CD14-positive monocyte (primary cell): ENCODE measurements at regions not wholly inside any gene's neighbourhood (a gene's known extent, or its start where the extent isn't known, plus 50 kb on each side); places are given as distances from the start of the nearest gene placed in this dataset.

Experiments used
- DNase-seq, 3 donors: peaks; one replicate each; pipeline ENCODE4 v3.0.0-alpha.2; 2011 to 2022
- H2AFZ ChIP-seq: 2 replicates; pipeline ENCODE4 v1.6.0; 2012; ENCODE audit warnings: mild to moderate bottlenecking, low read depth, low read length, inconsistent platforms; ENCODE audit not compliant: insufficient read depth, poor library complexity, severe bottlenecking
- H3K27ac ChIP-seq, 2 donors: 1 replicate in 1 of 2; 2 replicates in 1 of 2; pipeline ENCODE4 v1.5.1; 2012 to 2013; ENCODE audit warnings: low read length in 2 of 2, control low read depth in 1 of 2, inconsistent platforms in 1 of 2, low read depth in 1 of 2, mild to moderate bottlenecking in 1 of 2
- H3K27me3 ChIP-seq, 2 donors: one replicate each; pipeline versions ENCODE4 v1.6.0 to v1.6.1; 2011 to 2013; ENCODE audit warnings: low read length in 2 of 2; ENCODE audit not compliant: control insufficient read depth in 2 of 2, insufficient read depth in 2 of 2
- H3K36me3 ChIP-seq, 2 donors: replicated peaks in 1 of 2; 1 replicate in 1 of 2; 2 replicates in 1 of 2; pipeline versions ENCODE4 v1.5.1 to v1.6.1; 2012 to 2013; ENCODE audit warnings: low read length in 2 of 2, control low read depth in 1 of 2, inconsistent platforms in 1 of 2, mild to moderate bottlenecking in 1 of 2; ENCODE audit not compliant: insufficient read depth in 2 of 2, control insufficient read depth in 1 of 2
- H3K4me1 ChIP-seq, 2 donors: 1 replicate in 1 of 2; 2 replicates in 1 of 2; pipeline versions ENCODE4 v1.5.1 to v1.6.1; 2012 to 2013; ENCODE audit warnings: low read length in 2 of 2, control low read depth in 1 of 2, inconsistent platforms in 1 of 2, mild to moderate bottlenecking in 1 of 2, moderate library complexity in 1 of 2; ENCODE audit not compliant: insufficient read depth in 2 of 2, control insufficient read depth in 1 of 2
- H3K4me2 ChIP-seq: replicated peaks from 2 replicates; pipeline ENCODE3; 2012; ENCODE audit warnings: low read length, moderate library complexity, mild to moderate bottlenecking; ENCODE audit not compliant: poor library complexity, severe bottlenecking; ENCODE audit errors: extremely low read depth
- H3K4me3 ChIP-seq, 3 experiments: fragments of 200-600 bp in 1 of 3; sonication (generic) in 1 of 3; replicated peaks in 1 of 3; 1 replicate in 2 of 3; 2 replicates in 1 of 3; pipeline ENCODE4 v1.5.1; 2011 to 2013; ENCODE audit warnings: low read length in 3 of 3, mild to moderate bottlenecking in 3 of 3, control low read depth in 2 of 3, low read depth in 2 of 3, inconsistent platforms in 1 of 3, moderate library complexity in 1 of 3
- H3K79me2 ChIP-seq: 2 replicates; pipeline ENCODE4 v1.6.0; 2012; ENCODE audit warnings: mild to moderate bottlenecking, control low read depth, inconsistent platforms, low read length, moderate library complexity; ENCODE audit not compliant: insufficient read depth
- H3K9ac ChIP-seq: 2 replicates; pipeline ENCODE4 v1.6.0; 2017; ENCODE audit warnings: low read length, mild to moderate bottlenecking; ENCODE audit not compliant: insufficient read depth, poor library complexity, severe bottlenecking
- H3K9me3 ChIP-seq, 2 donors: replicated peaks in 1 of 2; 1 replicate in 1 of 2; 2 replicates in 1 of 2; pipeline versions ENCODE4 v1.5.1 to v1.6.1; 2012 to 2013; ENCODE audit warnings: low read length in 2 of 2, control low read depth in 1 of 2; ENCODE audit not compliant: control insufficient read depth in 1 of 2, insufficient read depth in 1 of 2
- H4K20me1 ChIP-seq: 2 replicates; pipeline ENCODE4 v1.6.0; 2012; ENCODE audit warnings: mild to moderate bottlenecking, low read length, control low read depth, moderate library complexity; ENCODE audit not compliant: insufficient read depth
- H3K27ac Mint-ChIP-seq, 7 donors: one replicate each; pipeline ENCODE4 v1.8.0; 2020; ENCODE audit warnings: mild to moderate bottlenecking in 7 of 7, mixed read lengths in 7 of 7, moderate library complexity in 6 of 7, inconsistent platforms in 2 of 7
- H3K27me3 Mint-ChIP-seq, 3 donors: one replicate each; pipeline ENCODE4 v1.8.0; 2021 to 2022; ENCODE audit warnings: low read depth in 3 of 3, mild to moderate bottlenecking in 3 of 3, mixed read lengths in 3 of 3, moderate library complexity in 3 of 3, inconsistent platforms in 1 of 3
- H3K36me3 Mint-ChIP-seq, 2 donors: one replicate each; pipeline ENCODE4 v1.8.0; 2020; ENCODE audit warnings: mixed read lengths in 2 of 2, inconsistent platforms in 1 of 2, mild to moderate bottlenecking in 1 of 2
- H3K4me1 Mint-ChIP-seq: one replicate; pipeline ENCODE4 v1.8.0; 2020; ENCODE audit warnings: mild to moderate bottlenecking, mixed read lengths
- H3K4me3 Mint-ChIP-seq, 2 donors: one replicate each; pipeline ENCODE4 v1.8.0; 2020; ENCODE audit warnings: mild to moderate bottlenecking in 2 of 2, mixed read lengths in 2 of 2, moderate library complexity in 1 of 2
- H3K9me3 Mint-ChIP-seq, 7 donors: one replicate each; pipeline ENCODE4 v1.8.0; 2020 to 2022; ENCODE audit warnings: mixed read lengths in 7 of 7, mild to moderate bottlenecking in 6 of 7, moderate library complexity in 6 of 7, inconsistent platforms in 2 of 7
- WGBS: methylation state at CpG from one replicate; pipeline ENCODE4 v1.1.5; 2013; ENCODE audit warnings: missing lambda C conversion rate; ENCODE audit not compliant: insufficient coverage; 5-methylcytosine and 5-hydroxymethylcytosine counted together
- intact Hi-C, 2 donors: fragments of 100-400 bp; cut with micrococcal nuclease; formaldehyde crosslinking; loops; one replicate each; pipeline versions ENCODE4 v1.15.0 to v1.15.1; 2023
- TF ChIP-seq, protein P1 (sequence below): fragments of 200-600 bp; IDR thresholded peaks from one replicate; pipeline ENCODE4 v1.8.0; 2022; ENCODE audit warnings: antibody characterized with exemption, mild to moderate bottlenecking

DNA sequence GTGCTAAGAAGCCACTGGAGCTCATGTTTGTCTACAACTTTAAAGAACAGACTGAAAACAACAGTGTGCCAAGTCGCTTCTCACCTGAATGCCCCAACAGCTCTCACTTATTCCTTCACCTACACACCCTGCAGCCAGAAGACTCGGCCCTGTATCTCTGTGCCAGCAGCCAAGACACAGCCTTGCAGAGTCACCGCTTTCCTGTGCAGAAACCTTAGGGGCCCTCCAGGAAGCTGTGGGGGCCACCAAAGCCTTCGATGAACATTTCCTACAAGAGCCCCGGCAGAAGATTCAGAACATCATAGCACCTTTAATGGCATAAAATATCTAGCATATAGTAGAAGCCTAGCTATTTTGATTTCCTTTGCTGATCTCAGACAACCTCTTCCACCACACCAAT, 88.0 kb upstream of the PRSS58 start:
- no peak overlapping the region for H3K4me3 Mint-ChIP-seq
- H3K4me1 Mint-ChIP-seq: peaks cover 2% of the 10 kb centered on the region
- Histone ChIP-seq H2AFZ (no peak overlapping the region), H3K36me3 (no peaks in the 10 kb centered on the region), H3K9me3 (no peaks in the 10 kb centered on the region), H3K79me2 (no peaks in the 10 kb centered on the region), H3K4me1 (no peaks in the 10 kb centered on the region), H4K20me1 (no peaks in the 10 kb centered on the region), H3K9ac (no peak overlapping the region), H3K4me3 (no peak overlapping the region), H3K4me2 (no peak overlapping the region), H3K27me3 (no peaks in the 10 kb centered on the region), H3K27ac (no peak overlapping the region)
- no peaks in the 10 kb centered on the region for H3K36me3 Mint-ChIP-seq
- TF ChIP-seq, protein P1, sequence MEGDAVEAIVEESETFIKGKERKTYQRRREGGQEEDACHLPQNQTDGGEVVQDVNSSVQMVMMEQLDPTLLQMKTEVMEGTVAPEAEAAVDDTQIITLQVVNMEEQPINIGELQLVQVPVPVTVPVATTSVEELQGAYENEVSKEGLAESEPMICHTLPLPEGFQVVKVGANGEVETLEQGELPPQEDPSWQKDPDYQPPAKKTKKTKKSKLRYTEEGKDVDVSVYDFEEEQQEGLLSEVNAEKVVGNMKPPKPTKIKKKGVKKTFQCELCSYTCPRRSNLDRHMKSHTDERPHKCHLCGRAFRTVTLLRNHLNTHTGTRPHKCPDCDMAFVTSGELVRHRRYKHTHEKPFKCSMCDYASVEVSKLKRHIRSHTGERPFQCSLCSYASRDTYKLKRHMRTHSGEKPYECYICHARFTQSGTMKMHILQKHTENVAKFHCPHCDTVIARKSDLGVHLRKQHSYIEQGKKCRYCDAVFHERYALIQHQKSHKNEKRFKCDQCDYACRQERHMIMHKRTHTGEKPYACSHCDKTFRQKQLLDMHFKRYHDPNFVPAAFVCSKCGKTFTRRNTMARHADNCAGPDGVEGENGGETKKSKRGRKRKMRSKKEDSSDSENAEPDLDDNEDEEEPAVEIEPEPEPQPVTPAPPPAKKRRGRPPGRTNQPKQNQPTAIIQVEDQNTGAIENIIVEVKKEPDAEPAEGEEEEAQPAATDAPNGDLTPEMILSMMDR: no peak
- DNase-seq: no peak
- H3K27ac Mint-ChIP-seq: no peak overlapping the region
- 28% methylated on average over 3 of the region's 5 CpGs for WGBS
- peaks cover 0 to 2% (median 0%) of the 10 kb centered on the region in 3 donors for H3K27me3 Mint-ChIP-seq
- no peaks in the 10 kb centered on the region for H3K9me3 Mint-ChIP-seq
- intact Hi-C loops: loop anchor here in 1 of 2 donors (2.0 kb wide), 1 partner anchor 37 kb away; no protein-coding TSS in a partner anchor

DNA sequence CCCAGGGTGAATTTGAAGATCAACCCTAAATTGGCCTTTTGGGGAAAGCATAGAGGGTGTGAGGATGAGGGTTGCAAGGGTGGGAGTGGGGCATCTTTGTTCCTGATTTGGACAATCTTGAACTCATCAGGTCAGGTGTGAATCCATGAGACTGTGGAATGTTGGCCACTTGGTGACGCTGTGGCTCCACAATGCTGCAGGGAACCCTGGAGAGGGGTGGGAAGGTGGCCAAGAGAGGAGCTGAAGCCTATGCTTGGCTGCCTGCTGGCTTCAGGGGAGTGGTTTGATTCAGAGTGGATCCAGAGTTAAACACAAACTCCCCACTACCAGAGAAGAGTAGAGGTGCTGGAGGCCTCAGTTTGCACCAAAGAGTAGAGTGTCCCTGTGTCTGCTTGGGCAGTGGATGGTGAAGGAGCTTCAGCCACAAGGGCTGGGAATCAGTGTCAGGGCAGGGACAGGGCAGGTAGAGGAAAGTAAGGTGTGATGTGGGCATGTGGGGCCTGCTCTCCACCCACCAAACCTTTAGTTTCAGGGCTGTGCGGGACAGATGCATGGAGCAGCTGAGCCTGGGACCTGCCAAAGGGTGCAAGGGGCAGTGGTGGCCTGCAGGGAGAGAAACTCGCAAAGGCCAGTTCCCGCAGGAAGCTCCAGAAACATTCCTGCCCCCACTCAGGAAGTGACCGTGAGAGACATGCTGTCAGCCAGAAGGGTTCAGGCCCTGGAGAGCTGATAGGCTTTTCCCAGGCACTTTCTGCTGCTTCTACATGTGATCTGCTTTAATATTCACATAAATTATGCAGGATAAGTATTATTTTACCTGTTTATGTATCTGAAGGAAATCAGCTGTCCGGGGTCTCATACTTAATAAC, 81.0 kb upstream of the PRSS58 start:
- no peak overlapping the region for H3K27ac ChIP-seq
- no peaks in the 10 kb centered on the region for H3K4me1 ChIP-seq
- no peak overlapping the region for H3K4me3 ChIP-seq
- no peaks in the 10 kb centered on the region for H4K20me1 ChIP-seq
- intact Hi-C loops: no loop called here
- no peak overlapping the region for H3K9ac ChIP-seq
- H3K4me2 ChIP-seq: no peak overlapping the region
- Mint-ChIP-seq H3K27me3 (peaks cover 0 to 5% (median 2%) of the 10 kb centered on the region in 3 donors), H3K9me3 (no peaks in the 10 kb centered on the region), H3K36me3 (no peaks in the 10 kb centered on the region), H3K27ac (no peak overlapping the region), H3K4me1 (peaks cover 2% of the 10 kb centered on the region), H3K4me3 (no peak overlapping the region)
- H3K79me2 ChIP-seq: no peaks in the 10 kb centered on the region
- no peaks in the 10 kb centered on the region for H3K27me3 ChIP-seq
- no peaks in the 10 kb centered on the region for H3K9me3 ChIP-seq
- H2AFZ ChIP-seq: no peak overlapping the region
- TF ChIP-seq, protein P1: no peak
- no peaks in the 10 kb centered on the region for H3K36me3 ChIP-seq
- WGBS: 75% methylated on average over 4 of the region's 6 CpGs
- DNase-seq: no peak
